Natural killer cell (primary cell): ENCODE measurements at regions not wholly inside any gene's neighbourhood (a gene's known extent, or its start where the extent isn't known, plus 50 kb on each side); places are given as distances from the start of the nearest gene placed in this dataset.

Experiments
- ATAC-seq, 3 donors: fragments of 150-1000 bp in 2 of 3; fragments of 200-7000 bp in 1 of 3; cut with Tn5 transposase; 1 replicate in 1 of 3; 2 replicates in 2 of 3; pipeline ENCODE4 v1.10.0; 2021; ENCODE audit warnings: mild to moderate bottlenecking in 2 of 3, moderate library complexity in 2 of 3
- DNase-seq, 2 donors: peaks; one replicate each; pipeline versions ENCODE4 v3.0.0 to v3.0.0-alpha.2; 2013 to 2021; ENCODE audit warnings: mixed read lengths in 1 of 2
- H3K27ac ChIP-seq: one replicate; pipeline ENCODE4 v1.5.1; 2013; ENCODE audit warnings: mild to moderate bottlenecking, low read length
- H3K27me3 ChIP-seq: one replicate; pipeline ENCODE4 v1.6.1; 2013; ENCODE audit warnings: low read length; ENCODE audit not compliant: control insufficient read depth, insufficient read depth
- H3K36me3 ChIP-seq: one replicate; pipeline ENCODE4 v1.6.1; 2013; ENCODE audit warnings: low read length; ENCODE audit not compliant: control insufficient read depth, insufficient read depth
- H3K4me1 ChIP-seq: one replicate; pipeline ENCODE4 v1.6.1; 2013; ENCODE audit warnings: low read length; ENCODE audit not compliant: control insufficient read depth, insufficient read depth
- H3K4me3 ChIP-seq: one replicate; pipeline ENCODE4 v1.5.1; 2013; ENCODE audit warnings: low read length
- H3K9me3 ChIP-seq: one replicate; pipeline ENCODE4 v1.6.1; 2013; ENCODE audit warnings: low read length; ENCODE audit not compliant: control insufficient read depth, insufficient read depth
- H3K27ac Mint-ChIP-seq, 2 donors: one replicate each; pipeline ENCODE4 v1.8.0; 2022; ENCODE audit warnings: mild to moderate bottlenecking in 2 of 2, mixed read lengths in 2 of 2, moderate library complexity in 1 of 2
- H3K27me3 Mint-ChIP-seq, 2 donors: one replicate each; pipeline ENCODE4 v1.8.0; 2022; ENCODE audit warnings: low read depth in 2 of 2, mixed read lengths in 2 of 2
- H3K36me3 Mint-ChIP-seq: one replicate; pipeline ENCODE4 v1.8.0; 2022; ENCODE audit warnings: mixed read lengths
- H3K4me1 Mint-ChIP-seq, 2 donors: one replicate each; pipeline ENCODE4 v1.8.0; 2022; ENCODE audit warnings: mixed read lengths in 2 of 2
- H3K4me3 Mint-ChIP-seq: one replicate; pipeline ENCODE4 v1.8.0; 2022; ENCODE audit warnings: mild to moderate bottlenecking, moderate library complexity, mixed read lengths
- H3K9me3 Mint-ChIP-seq, 2 donors: one replicate each; pipeline ENCODE4 v1.8.0; 2022; ENCODE audit warnings: mixed read lengths in 2 of 2
- CTCF ChIP-seq: fragments of 200-600 bp; IDR thresholded peaks from one replicate; pipeline ENCODE4 v1.8.0; 2022; ENCODE audit warnings: antibody characterized with exemption
- WGBS: methylation state at CpG from one replicate; pipeline ENCODE4 v1.1.7; 2013; ENCODE audit warnings: missing lambda C conversion rate; ENCODE audit not compliant: insufficient coverage; 5-methylcytosine and 5-hydroxymethylcytosine counted together
- intact Hi-C: fragments of 100-400 bp; cut with micrococcal nuclease; formaldehyde crosslinking; loops from one replicate; pipeline ENCODE4 v1.14.2; 2022

- Mint-ChIP-seq H3K4me3 (peak overlapping the region; percentile 93), H3K36me3 (no peaks in the 10 kb centered on the region), H3K27ac (peak overlapping the region; percentile 62 to 66), H3K9me3 (no peaks in the 10 kb centered on the region), H3K27me3 (no peaks in the 10 kb centered on the region), H3K4me1 (peaks cover 76 to 83% of the 10 kb centered on the region in 2 donors)
- Histone ChIP-seq H3K27ac (no peak overlapping the region), H3K27me3 (no peaks in the 10 kb centered on the region), H3K36me3 (no peaks in the 10 kb centered on the region), H3K4me3 (peak overlapping the region; percentile 2), H3K4me1 (peaks cover 3% of the 10 kb centered on the region), H3K9me3 (no peaks in the 10 kb centered on the region)
- DNase-seq, result no peak
- intact Hi-C loops, result no loop called here
- TF ChIP-seq CTCF, result no peak
- 42% methylated on average over 1 of the region's 2 CpGs for WGBS
- no peak for ATAC-seq
Measured at GRCh38 chr7:18292584-18292983, 203.0 kb upstream of the HDAC9 start.

GRCh38 chr7:18293759-18294158 is 201.8 kb upstream of the HDAC9 start:
- H3K4me3 ChIP-seq, result no peak overlapping the region
- Mint-ChIP-seq H3K36me3 (no peaks in the 10 kb centered on the region), H3K27ac (peak overlapping the region in 1 of 2 donors; percentile 66), H3K4me3 (peak overlapping the region; percentile 93), H3K9me3 (no peaks in the 10 kb centered on the region), H3K27me3 (no peaks in the 10 kb centered on the region), H3K4me1 (peaks cover 72 to 75% of the 10 kb centered on the region in 2 donors)
- no peaks in the 10 kb centered on the region for H3K36me3 ChIP-seq
- intact Hi-C loops, result no loop called here
- peaks cover 3% of the 10 kb centered on the region for H3K4me1 ChIP-seq
- H3K9me3 ChIP-seq, result no peaks in the 10 kb centered on the region
- 92% methylated on average over 2 of the region's 2 CpGs for WGBS
- ATAC-seq (no peak), DNase-seq (no peak)
- no peaks in the 10 kb centered on the region for H3K27me3 ChIP-seq
- no peak for TF ChIP-seq CTCF
- H3K27ac ChIP-seq, result no peak overlapping the region

- Mint-ChIP-seq H3K27ac (peak overlapping the region; percentile 5 to 12), H3K4me1 (peaks cover 69 to 71% of the 10 kb centered on the region in 2 donors), H3K27me3 (no peaks in the 10 kb centered on the region), H3K36me3 (no peaks in the 10 kb centered on the region), H3K4me3 (peak overlapping the region; percentile 36), H3K9me3 (no peaks in the 10 kb centered on the region)
- H3K4me1 ChIP-seq, result peaks cover 3% of the 10 kb centered on the region
- H3K9me3 ChIP-seq, result no peaks in the 10 kb centered on the region
- 64% methylated on average over 4 of the region's 4 CpGs for WGBS
- no peak for TF ChIP-seq CTCF
- no peak overlapping the region for H3K27ac ChIP-seq
- ATAC-seq, result no peak
- H3K4me3 ChIP-seq, result no peak overlapping the region
- no peaks in the 10 kb centered on the region for H3K27me3 ChIP-seq
- intact Hi-C loops, result no loop called here
- no peaks in the 10 kb centered on the region for H3K36me3 ChIP-seq
- no peak for DNase-seq
Measured at GRCh38 chr7:18294411-18294810, 201.1 kb upstream of the HDAC9 start.

- ATAC-seq, result no peak
Measured at GRCh38 chr7:18295781-18296423, 199.6 kb upstream of the HDAC9 start.

More at GRCh38 chr7:18295781-18296423, 199.6 kb upstream of the HDAC9 start:
- Histone ChIP-seq H3K36me3 (no peaks in the 10 kb centered on the region), H3K9me3 (no peaks in the 10 kb centered on the region), H3K4me1 (peaks cover 3% of the 10 kb centered on the region), H3K4me3 (no peak overlapping the region), H3K27me3 (no peaks in the 10 kb centered on the region), H3K27ac (no peak overlapping the region)
- WGBS, result 27% methylated on average over 2 of the region's 3 CpGs
- H3K4me1 Mint-ChIP-seq, result peaks cover 54 to 56% of the 10 kb centered on the region in 2 donors
- intact Hi-C loops, result no loop called here
- no peaks in the 10 kb centered on the region for H3K27me3 Mint-ChIP-seq
- DNase-seq, result no peak
- H3K9me3 Mint-ChIP-seq, result no peaks in the 10 kb centered on the region
- no peaks in the 10 kb centered on the region for H3K36me3 Mint-ChIP-seq
- no peak overlapping the region for H3K27ac Mint-ChIP-seq
- no peak for TF ChIP-seq CTCF
- peak overlapping the region; percentile 25 for H3K4me3 Mint-ChIP-seq
